ENCODE measurements at regions not wholly inside any gene's neighbourhood (a gene's known extent, or its start where the extent isn't known, plus 50 kb on each side); places are given as distances from the start of the nearest gene placed in this dataset.
"Not testable (repeated sequence)": the region's sequence is repeated elsewhere in the genome, so short reads cannot be mapped to it uniquely, and the experiment has no call there.

DNA sequence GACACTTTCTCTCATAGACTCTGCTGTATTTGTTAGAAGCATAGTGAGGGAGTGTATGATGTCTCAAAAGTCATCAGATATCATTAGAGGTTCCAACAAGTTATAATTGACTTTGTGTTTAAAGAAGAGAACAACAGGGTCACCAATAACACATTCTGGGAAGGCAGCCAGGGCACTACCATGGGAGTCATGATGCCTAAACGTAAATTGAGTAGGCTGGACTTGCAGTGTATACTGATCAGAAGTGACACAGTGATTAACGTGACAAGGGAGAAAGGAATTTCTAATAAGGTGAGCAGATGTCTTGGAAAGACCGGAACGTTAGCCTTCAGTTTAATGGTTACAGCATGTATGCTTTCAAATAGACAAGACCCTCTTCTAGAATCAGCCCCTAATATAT, 973.2 kb downstream of the NCAM2 start:
- DNase-seq (ENCODE audit: low spot score): no peak
- TF ChIP-seq, protein P1, sequence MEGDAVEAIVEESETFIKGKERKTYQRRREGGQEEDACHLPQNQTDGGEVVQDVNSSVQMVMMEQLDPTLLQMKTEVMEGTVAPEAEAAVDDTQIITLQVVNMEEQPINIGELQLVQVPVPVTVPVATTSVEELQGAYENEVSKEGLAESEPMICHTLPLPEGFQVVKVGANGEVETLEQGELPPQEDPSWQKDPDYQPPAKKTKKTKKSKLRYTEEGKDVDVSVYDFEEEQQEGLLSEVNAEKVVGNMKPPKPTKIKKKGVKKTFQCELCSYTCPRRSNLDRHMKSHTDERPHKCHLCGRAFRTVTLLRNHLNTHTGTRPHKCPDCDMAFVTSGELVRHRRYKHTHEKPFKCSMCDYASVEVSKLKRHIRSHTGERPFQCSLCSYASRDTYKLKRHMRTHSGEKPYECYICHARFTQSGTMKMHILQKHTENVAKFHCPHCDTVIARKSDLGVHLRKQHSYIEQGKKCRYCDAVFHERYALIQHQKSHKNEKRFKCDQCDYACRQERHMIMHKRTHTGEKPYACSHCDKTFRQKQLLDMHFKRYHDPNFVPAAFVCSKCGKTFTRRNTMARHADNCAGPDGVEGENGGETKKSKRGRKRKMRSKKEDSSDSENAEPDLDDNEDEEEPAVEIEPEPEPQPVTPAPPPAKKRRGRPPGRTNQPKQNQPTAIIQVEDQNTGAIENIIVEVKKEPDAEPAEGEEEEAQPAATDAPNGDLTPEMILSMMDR (IDR thresholded peaks at IDR 0.05; ENCODE audit: extremely low read depth, insufficient read depth, missing control alignments): no peak
- in situ Hi-C loops (cut with MboI; ENCODE audit: low pct_unique_long_range_greater_than_20kb, low sequenced_read_pairs, unreplicated experiment): no loop called here

DNA sequence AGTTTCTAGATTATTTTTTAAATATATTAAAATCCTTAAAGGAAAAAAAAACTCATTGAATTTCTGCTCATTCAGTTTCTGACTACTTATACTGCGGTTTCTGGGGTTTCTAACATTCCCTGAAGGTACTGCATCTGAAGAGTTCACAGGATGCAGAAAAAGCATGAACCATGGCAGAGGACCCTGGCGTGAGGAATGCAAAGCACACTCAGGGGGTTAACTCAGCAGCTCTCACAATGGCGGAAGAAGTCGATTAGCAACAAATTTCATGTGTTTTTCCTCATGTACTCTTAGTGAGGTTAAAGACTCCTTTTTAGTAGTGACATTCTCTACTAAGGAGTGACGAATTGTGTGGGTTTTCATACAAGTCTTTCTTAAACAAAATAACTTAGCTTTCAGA, 975.6 kb downstream of the NCAM2 start:
- TF ChIP-seq, protein P1 (IDR thresholded peaks at IDR 0.05; ENCODE audit: extremely low read depth, insufficient read depth, missing control alignments): no peak
- DNase-seq (ENCODE audit: low spot score): no peak
- in situ Hi-C loops (cut with MboI; ENCODE audit: low pct_unique_long_range_greater_than_20kb, low sequenced_read_pairs, unreplicated experiment): no loop called here

DNA sequence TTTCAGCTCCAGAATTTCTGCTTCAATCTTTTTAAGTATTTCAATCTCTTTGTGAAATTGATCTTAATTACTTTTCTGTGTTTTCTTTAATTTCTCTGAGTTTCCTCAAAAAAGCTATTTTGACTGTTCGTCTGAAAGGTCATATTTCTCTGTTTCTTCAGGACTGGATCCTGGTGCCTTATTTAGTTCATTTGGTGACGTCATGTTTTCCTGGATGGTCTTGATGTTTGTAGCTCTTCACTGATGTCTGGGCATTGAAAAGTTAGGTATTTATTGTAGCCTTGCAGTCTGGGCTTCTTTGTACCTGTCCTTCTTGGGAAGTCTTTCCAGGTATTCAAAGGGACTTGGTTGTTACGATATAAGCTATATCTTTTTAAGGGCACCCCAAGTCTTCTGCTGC, 998.7 kb downstream of the NCAM2 start:
- no peak for DNase-seq (ENCODE audit: low spot score)
- TF ChIP-seq, protein P1 (IDR thresholded peaks at IDR 0.05; ENCODE audit: extremely low read depth, insufficient read depth, missing control alignments): no peak
- in situ Hi-C loops (cut with MboI; ENCODE audit: low pct_unique_long_range_greater_than_20kb, low sequenced_read_pairs, unreplicated experiment): no loop called here

DNA sequence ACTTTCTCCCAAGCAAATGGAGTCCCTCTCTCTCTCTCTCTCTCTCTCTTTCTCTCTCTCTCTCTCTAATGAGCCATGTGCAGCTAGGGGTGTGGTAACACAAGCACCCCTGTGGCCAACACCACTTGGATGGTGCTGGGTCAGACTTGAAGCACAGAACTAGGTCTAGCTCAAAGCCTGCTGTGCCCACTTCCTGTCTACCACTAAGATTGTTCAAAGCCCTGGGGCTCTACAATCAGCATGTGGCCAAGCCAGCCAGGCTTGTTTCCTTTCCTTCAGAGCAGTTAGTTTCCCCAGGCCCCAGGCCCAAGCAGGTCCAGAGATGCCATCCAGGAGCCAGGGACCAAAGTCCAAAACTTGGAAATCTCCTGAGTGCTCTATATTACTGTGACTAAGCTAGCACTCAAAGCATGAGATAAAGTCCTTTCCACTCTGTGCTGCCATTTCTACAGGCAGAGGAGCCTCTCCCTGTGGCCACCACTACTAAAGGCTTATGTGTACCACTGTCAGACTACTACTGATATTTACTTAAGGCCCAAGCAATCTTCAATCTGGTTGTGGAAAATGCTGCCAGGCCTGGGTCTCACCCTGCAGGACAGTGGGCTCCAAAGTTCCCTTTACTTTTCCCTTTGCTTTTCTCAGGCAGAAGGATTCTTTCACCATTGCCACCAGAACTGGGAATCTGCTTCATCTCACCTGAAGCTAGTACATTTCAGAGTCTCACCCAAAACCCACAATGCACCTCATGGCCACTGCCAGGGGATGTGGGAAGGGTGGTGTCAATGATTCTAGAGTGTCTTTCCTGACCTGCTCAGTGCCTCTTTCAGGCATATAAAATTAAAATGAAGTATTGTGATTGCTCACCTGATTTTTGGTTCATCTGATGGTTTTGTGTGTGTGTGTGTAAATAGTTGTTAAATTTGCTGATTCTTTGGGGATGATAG, 999.5 kb downstream of the NCAM2 start:
- in situ Hi-C loops (cut with MboI; ENCODE audit: low pct_unique_long_range_greater_than_20kb, low sequenced_read_pairs, unreplicated experiment): no loop called here
- no peak for DNase-seq (ENCODE audit: low spot score)
- TF ChIP-seq, protein P1 (IDR thresholded peaks at IDR 0.05; ENCODE audit: extremely low read depth, insufficient read depth, missing control alignments): no peak

DNA sequence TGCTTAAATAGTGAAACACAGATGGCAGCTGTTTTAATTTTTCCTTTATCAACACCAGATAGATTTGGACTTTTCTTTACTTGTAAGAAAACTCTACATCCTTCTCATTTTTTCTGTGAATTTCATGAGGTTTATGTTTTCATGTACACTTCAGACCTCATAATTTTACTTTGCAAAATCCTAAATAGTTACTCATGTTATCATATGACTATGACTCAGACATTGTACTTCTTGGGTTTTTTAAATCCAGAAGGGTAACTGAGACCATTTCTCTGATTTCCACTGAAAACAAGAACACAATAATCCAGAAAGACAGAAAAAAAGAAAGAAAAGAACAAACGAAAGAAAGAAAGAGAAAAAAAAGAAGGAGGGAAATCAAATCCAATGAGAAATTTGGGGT, 1021.6 kb downstream of the NCAM2 start:
- TF ChIP-seq, protein P1 (IDR thresholded peaks at IDR 0.05; ENCODE audit: extremely low read depth, insufficient read depth, missing control alignments): no peak
- in situ Hi-C loops (cut with MboI; ENCODE audit: low pct_unique_long_range_greater_than_20kb, low sequenced_read_pairs, unreplicated experiment): no loop called here
- no peak for DNase-seq (ENCODE audit: low spot score)

DNA sequence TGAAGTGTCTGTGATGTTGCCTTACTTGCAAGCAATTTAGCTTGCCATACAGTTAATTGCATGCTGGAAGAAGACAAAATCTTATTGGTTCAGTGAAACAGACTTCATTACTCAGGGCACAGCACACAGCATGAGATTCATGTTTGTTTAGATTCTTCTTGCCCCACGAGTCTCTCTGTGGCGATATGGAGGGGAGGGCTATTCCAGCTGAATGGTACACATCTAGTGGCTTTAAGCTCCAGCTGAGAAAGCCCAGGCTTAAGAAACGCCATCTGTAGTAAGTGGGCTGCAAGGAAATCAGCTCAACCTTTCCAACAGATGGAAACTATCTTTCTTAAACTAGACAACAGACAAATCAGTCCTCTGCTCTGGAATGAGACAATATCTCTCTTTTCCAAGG, 1022.0 kb downstream of the NCAM2 start:
- TF ChIP-seq, protein P1 (IDR thresholded peaks at IDR 0.05; ENCODE audit: extremely low read depth, insufficient read depth, missing control alignments): no peak
- in situ Hi-C loops (cut with MboI; ENCODE audit: low pct_unique_long_range_greater_than_20kb, low sequenced_read_pairs, unreplicated experiment): no loop called here
- no peak for DNase-seq (ENCODE audit: low spot score)

DNA sequence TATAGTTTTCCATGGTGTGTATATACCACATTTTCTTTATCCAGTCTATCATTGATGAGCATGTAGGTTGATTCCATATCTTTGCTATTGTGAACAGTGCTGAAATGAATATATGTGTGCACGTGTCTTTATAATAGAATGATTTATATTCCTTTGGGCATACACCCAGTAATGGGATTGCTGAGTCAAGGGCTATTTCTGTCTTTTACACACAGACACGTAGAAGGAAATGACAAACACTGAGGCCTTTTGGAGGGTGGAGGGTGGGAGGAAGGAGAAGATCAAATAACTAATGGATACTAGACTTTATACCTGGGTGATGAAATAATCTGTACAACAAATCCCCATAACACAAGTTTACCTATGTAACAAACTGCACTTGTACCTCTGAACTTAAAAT, 1025.7 kb downstream of the NCAM2 start:
- DNase-seq (ENCODE audit: low spot score); in situ Hi-C loops (cut with MboI; ENCODE audit: low pct_unique_long_range_greater_than_20kb, low sequenced_read_pairs, unreplicated experiment): not testable (repeated sequence)
